K562 (cell line): ENCODE measurements at regions not wholly inside any gene's neighbourhood (a gene's known extent, or its start where the extent isn't known, plus 50 kb on each side); places are given as distances from the start of the nearest gene placed in this dataset.

Experiments used
- ATAC-seq: fragments of 200-7000 bp; cut with Tn5 transposase; 3 replicates; pipeline ENCODE4 v1.9.1; 2020; ENCODE audit warnings: moderate library complexity
- BruUV-seq: library from RNA; stranded (reverse); fragments of 400-500 nt; replicated peaks from 2 replicates; lab custom pipeline; 2021; lab: Mats Ljungman, UMichigan
- CTCF ChIA-PET: fragments of 300-600 bp; formaldehyde crosslinking; extraction: SDS; loops from one replicate; lab custom pipeline; 2021; ENCODE audit warnings: low intra/inter-chr PET ratio; lab: Yijun Ruan, JAX
- POLR2A ChIA-PET: fragments of 300-600, 350-650 bp; sonication (Branson Sonifier 250); formaldehyde crosslinking; extraction: SDS; loops from one replicate; lab custom pipeline; 2021; ENCODE audit warnings: antibody characterized with exemption, inconsistent platforms; lab: Yijun Ruan, JAX
- DNase-seq, 4 experiments: peaks; one replicate each; pipeline versions ENCODE4 v3.0.0 to v3.0.0-alpha.2; 2011 to 2018; ENCODE audit warnings: low spot score in 3 of 4, mixed read lengths in 3 of 4; ENCODE audit errors: extremely low read depth in 1 of 4
- FAIRE-seq: peaks from 2 replicates; lab custom pipeline; 2011; peaks lifted over from hg19 to GRCh38; lab: Jason Lieb, UNC
- H2AFZ ChIP-seq: 2 replicates; pipeline ENCODE4 v1.6.0; 2011; ENCODE audit warnings: low read depth, low read length, control low read depth, inconsistent platforms
- H3K27ac ChIP-seq: fragments of 200-600 bp; 3 replicates; pipeline ENCODE4 v1.8.0; 2011; ENCODE audit warnings: low read depth, mild to moderate bottlenecking, control low read depth, inconsistent platforms, low read length, moderate library complexity, mixed read lengths; ENCODE audit errors: extremely low read depth
- H3K27me3 ChIP-seq, 2 experiments: fragments of 300-600 bp in 1 of 2; 2 replicates in 1 of 2; 3 replicates in 1 of 2; pipeline versions ENCODE4 v1.6.0 to v1.8.0; 2011; ENCODE audit warnings: inconsistent platforms in 2 of 2, low read length in 2 of 2, mild to moderate bottlenecking in 1 of 2, mixed read lengths in 1 of 2, moderate library complexity in 1 of 2; ENCODE audit not compliant: control insufficient read depth in 2 of 2, insufficient read depth in 2 of 2
- H3K36me3 ChIP-seq: fragments of 300-600 bp; 3 replicates; pipeline ENCODE4 v1.8.0; 2011; ENCODE audit warnings: mild to moderate bottlenecking, low read length, inconsistent platforms; ENCODE audit not compliant: control insufficient read depth, insufficient read depth
- H3K4me1 ChIP-seq, 2 experiments: fragments of 200-600 bp in 1 of 2; replicated peaks in 1 of 2; 2 replicates in 1 of 2; 3 replicates in 1 of 2; pipeline versions ENCODE4 v1.5.1 to v1.8.0; 2011; ENCODE audit warnings: inconsistent platforms in 2 of 2, low read length in 2 of 2, mild to moderate bottlenecking in 1 of 2, mixed read lengths in 1 of 2, moderate library complexity in 1 of 2; ENCODE audit not compliant: control insufficient read depth in 2 of 2, insufficient read depth in 2 of 2
- H3K4me2 ChIP-seq: 2 replicates; pipeline ENCODE4 v1.6.1; 2011; ENCODE audit warnings: low read length, control low read depth, inconsistent platforms, mixed read lengths; ENCODE audit not compliant: insufficient read depth
- H3K4me3 ChIP-seq: fragments of 200-600 bp; sonication (generic), shearing (Covaris generic); 2 replicates; pipeline ENCODE4 v1.5.1; 2016; ENCODE audit warnings: control low read depth, inconsistent platforms
- H3K79me2 ChIP-seq: fragments of 200-600 bp; 3 replicates; pipeline ENCODE4 v1.8.0; 2011; ENCODE audit warnings: low read length, inconsistent platforms; ENCODE audit not compliant: control insufficient read depth, insufficient read depth
- H3K9ac ChIP-seq, 2 experiments: 2 replicates each; pipeline versions ENCODE4 v1.6.0 to v1.6.1; 2011; ENCODE audit warnings: low read depth in 2 of 2, low read length in 2 of 2, control low read depth in 1 of 2, inconsistent platforms in 1 of 2, mild to moderate bottlenecking in 1 of 2, mixed read lengths in 1 of 2; ENCODE audit not compliant: insufficient read depth in 1 of 2
- H3K9me1 ChIP-seq: one replicate; pipeline ENCODE4 v1.6.0; 2011; ENCODE audit warnings: inconsistent platforms, mild to moderate bottlenecking, low read length, moderate library complexity; ENCODE audit not compliant: control insufficient read depth, insufficient read depth
- H3K9me3 ChIP-seq: replicated peaks from 2 replicates; pipeline ENCODE4 v1.5.1; 2011; ENCODE audit warnings: low read depth, low read length, inconsistent platforms; ENCODE audit not compliant: control insufficient read depth, insufficient read depth
- H4K20me1 ChIP-seq: replicated peaks from 2 replicates; pipeline ENCODE4 v1.6.1; 2011; ENCODE audit warnings: low read length, inconsistent platforms, mixed read lengths; ENCODE audit not compliant: control insufficient read depth, insufficient read depth
- CREB5 ChIP-seq: fragments of 250-450 bp; sonication (Bioruptor Pico); IDR thresholded peaks from 2 replicates; pipeline ENCODE4 v1.5.0; 2020; ENCODE audit warnings: mild to moderate bottlenecking
- CSDE1 ChIP-seq, 2 experiments: fragments of 450-650 bp; IDR thresholded peaks; 2 replicates each; pipeline ENCODE4 v1.6.1; 2016; ENCODE audit warnings: mild to moderate bottlenecking in 1 of 2
- HINFP ChIP-seq: fragments of 450-650 bp; conservative IDR thresholded peaks from 2 replicates; pipeline ENCODE4 v1.6.1; 2016; ENCODE audit warnings: missing genetic modification characterization, low read depth, mild to moderate bottlenecking, control low read depth, missing compliant biosample characterization
- HSF4 ChIP-seq: fragments of 250-450 bp; sonication (Bioruptor Pico); IDR thresholded peaks from 2 replicates; pipeline ENCODE4 v2.1.2; 2022; ENCODE audit warnings: mild to moderate bottlenecking, moderate library complexity, borderline replicate concordance
- ILF3 ChIP-seq: fragments of 450-650 bp; IDR thresholded peaks from 2 replicates; pipeline ENCODE4 v1.6.1; 2018; ENCODE audit warnings: antibody characterized with exemption, mild to moderate bottlenecking, moderate library complexity, borderline replicate concordance
- KAT7 ChIP-seq: sonication (generic); formaldehyde crosslinking; IDR thresholded peaks from 2 replicates; pipeline ENCODE4 v1.8.0; 2022; ENCODE audit warnings: missing genetic modification reagents, mild to moderate bottlenecking, borderline replicate concordance
- SOX6 ChIP-seq: fragments of 450-650 bp; IDR thresholded peaks from 2 replicates; pipeline ENCODE4 v1.6.1; 2014; ENCODE audit warnings: mild to moderate bottlenecking
- SP1 ChIP-seq: sonication (generic); formaldehyde crosslinking; IDR thresholded peaks from 2 replicates; pipeline ENCODE4 v1.8.1; 2022; ENCODE audit warnings: mild to moderate bottlenecking, missing genetic modification reagents
- SRF ChIP-seq, 2 experiments: fragments of 250-450, 450-650 bp in 1 of 2; sonication (Bioruptor Pico) in 1 of 2; sonication (generic) in 1 of 2; formaldehyde crosslinking; IDR thresholded peaks; 2 replicates each; pipeline versions ENCODE4 v1.5.0 to v1.5.1; 2020 to 2022; ENCODE audit warnings: mild to moderate bottlenecking in 1 of 2, missing genetic modification reagents in 1 of 2
- ZBTB40 ChIP-seq, 2 experiments: fragments of 450-650 bp in 1 of 2; sonication (generic) in 1 of 2; formaldehyde crosslinking in 1 of 2; IDR thresholded peaks; 2 replicates each; pipeline versions ENCODE4 v1.7.1 to v1.9.0; 2016 to 2022; ENCODE audit warnings: inconsistent platforms in 1 of 2, mild to moderate bottlenecking in 1 of 2, missing genetic modification reagents in 1 of 2
- ZKSCAN1 ChIP-seq: fragments of 150-350 bp; IDR thresholded peaks from 2 replicates; pipeline ENCODE4 v1.6.1; 2016; ENCODE audit warnings: low read depth, low read length
- WGBS: fragments of 100-300 bp; shearing (Covaris generic); methylation state at CpG from one replicate; pipeline ENCODE4 v1.1.6; 2016; ENCODE audit warnings: low coverage, mixed read lengths; ENCODE audit not compliant: insufficient coverage; ENCODE audit errors: missing lambda C conversion rate; 5-methylcytosine and 5-hydroxymethylcytosine counted together
- in situ Hi-C: fragments of 300-500 bp; cut with MboI; formaldehyde crosslinking; loops from 4 replicates; pipeline ENCODE4 v1.15.0; 2018; ENCODE audit warnings: inconsistent platforms, mixed read lengths
- intact Hi-C: fragments of 100-400 bp; cut with micrococcal nuclease; formaldehyde crosslinking; loops from 2 replicates; pipeline ENCODE4 v1.14.2; 2022

GRCh38 chr10:121316432-121316831, 281.8 kb downstream of the FGFR2 start:
- Histone ChIP-seq H3K9me3 (no peaks in the 10 kb centered on the region), H3K27me3 (no peaks in the 10 kb centered on the region), H4K20me1 (no peaks in the 10 kb centered on the region), H3K79me2 (no peaks in the 10 kb centered on the region), H3K4me1 (no peaks in the 10 kb centered on the region), H3K4me2 (no peak overlapping the region), H2AFZ (no peak overlapping the region), H3K27ac (no peak overlapping the region), H3K4me3 (no peak overlapping the region), H3K36me3 (no peaks in the 10 kb centered on the region), H3K9ac (no peak overlapping the region), H3K9me1 (no peaks in the 10 kb centered on the region)
- ChIA-PET CTCF (no interaction called here), POLR2A (interaction anchor here (0.9 kb wide), 1 partner anchor 188 kb away, joined by 3 read pairs; no protein-coding TSS in a partner anchor)
- 0% methylated on average over 3 of the region's 3 CpGs for whole genome bisulfite sequencing
- in situ Hi-C loops (no loop called here), intact Hi-C loops (no loop called here)
- FAIRE-seq (no peak), ATAC-seq (no peak), DNase-seq (no peak)
- no TSS peak for BruUV-seq
- no peak for TF ChIP-seq ILF3
- no peak for TF ChIP-seq KAT7 (CRISPR knock-in tag)
- no peak for TF ChIP-seq HINFP (tag)
- TF ChIP-seq ZBTB40 (IDR thresholded peaks at IDR 0.05) = no peak
- TF ChIP-seq ZBTB40 (CRISPR knock-in tag; IDR thresholded peaks at IDR 0.05) = no peak
- no peak for TF ChIP-seq SOX6
- no peak for TF ChIP-seq SRF (CRISPR knock-in tag; IDR thresholded peaks at IDR 0.05)
- no peak for TF ChIP-seq ZKSCAN1
- no peak for TF ChIP-seq SP1 (CRISPR knock-in tag)
- TF ChIP-seq HSF4 (CRISPR knock-in tag) = no peak
- TF ChIP-seq CREB5 = no peak
- TF ChIP-seq CSDE1 (IDR thresholded peaks at IDR 0.05) = no peak
